IPS-20b (cell line): ENCODE measurements at regions not wholly inside any gene's neighbourhood (a gene's known extent, or its start where the extent isn't known, plus 50 kb on each side); places are given as distances from the start of the nearest gene placed in this dataset.
"Not testable (repeated sequence)": the region's sequence is repeated elsewhere in the genome, so short reads cannot be mapped to it uniquely, and the experiment has no call there.

ENCODE experiments used
- H3K27ac ChIP-seq: one replicate; pipeline ENCODE4 v1.5.1; 2013; ENCODE audit warnings: low read length
- H3K27me3 ChIP-seq: 2 replicates; pipeline ENCODE4 v1.6.1; 2013; ENCODE audit warnings: mild to moderate bottlenecking, low read length, inconsistent platforms; ENCODE audit not compliant: insufficient read depth
- H3K36me3 ChIP-seq: 2 replicates; pipeline ENCODE4 v1.6.1; 2013; ENCODE audit warnings: low read depth, mild to moderate bottlenecking, inconsistent platforms, low read length, moderate library complexity; ENCODE audit not compliant: insufficient read depth
- H3K4me1 ChIP-seq: 2 replicates; pipeline ENCODE4 v1.6.1; 2013; ENCODE audit warnings: mild to moderate bottlenecking, control low read depth, inconsistent platforms, low read length, moderate library complexity; ENCODE audit not compliant: insufficient read depth
- H3K4me3 ChIP-seq: 2 replicates; pipeline ENCODE4 v1.5.1; 2013; ENCODE audit warnings: mild to moderate bottlenecking, low read length, inconsistent platforms
- H3K9ac ChIP-seq: 2 replicates; pipeline ENCODE4 v1.6.1; 2013; ENCODE audit warnings: low read depth, mild to moderate bottlenecking, inconsistent platforms, low read length, moderate library complexity
- H3K9me3 ChIP-seq: 2 replicates; pipeline ENCODE4 v1.6.1; 2013; ENCODE audit warnings: mild to moderate bottlenecking, low read depth, low read length, inconsistent platforms; ENCODE audit not compliant: insufficient read depth

- H3K9ac ChIP-seq: no peak overlapping the region
- H3K4me3 ChIP-seq: no peak overlapping the region
- H3K27me3 ChIP-seq: no peaks in the 10 kb centered on the region
- H3K27ac ChIP-seq: no peak overlapping the region
- H3K4me1 ChIP-seq: no peaks in the 10 kb centered on the region
- no peaks in the 10 kb centered on the region for H3K36me3 ChIP-seq
- peaks cover 100% of the 10 kb centered on the region for H3K9me3 ChIP-seq
These were observed 580.1 kb downstream of the ALG10 start for GRCh38 chr12:34602213-34602940.

GRCh38 chr12:34603382-34604035, 581.2 kb downstream of the ALG10 start:
- Histone ChIP-seq H3K27ac (no peak overlapping the region), H3K4me3 (no peak overlapping the region), H3K27me3 (no peaks in the 10 kb centered on the region), H3K36me3 (no peaks in the 10 kb centered on the region), H3K9me3 (peaks cover 98% of the 10 kb centered on the region), H3K4me1 (no peaks in the 10 kb centered on the region), H3K9ac (no peak overlapping the region)

GRCh38 chr12:34604227-34604626, 581.9 kb downstream of the ALG10 start:
- Histone ChIP-seq H3K36me3 (no peaks in the 10 kb centered on the region), H3K4me3 (no peak overlapping the region), H3K9ac (no peak overlapping the region), H3K4me1 (no peaks in the 10 kb centered on the region), H3K9me3 (peaks cover 93% of the 10 kb centered on the region), H3K27ac (no peak overlapping the region), H3K27me3 (no peaks in the 10 kb centered on the region)

GRCh38 chr12:34604631-34605509, 582.6 kb downstream of the ALG10 start:
- no peak overlapping the region for H3K4me3 ChIP-seq
- H3K9ac ChIP-seq: no peak overlapping the region
- no peak overlapping the region for H3K27ac ChIP-seq
- no peaks in the 10 kb centered on the region for H3K27me3 ChIP-seq
- no peaks in the 10 kb centered on the region for H3K36me3 ChIP-seq
- H3K9me3 ChIP-seq: peaks cover 90% of the 10 kb centered on the region
- no peaks in the 10 kb centered on the region for H3K4me1 ChIP-seq

- no peaks in the 10 kb centered on the region for H3K27me3 ChIP-seq
- H3K9ac ChIP-seq: no peak overlapping the region
- no peak overlapping the region for H3K27ac ChIP-seq
- H3K4me3 ChIP-seq: no peak overlapping the region
- no peaks in the 10 kb centered on the region for H3K4me1 ChIP-seq
- H3K9me3 ChIP-seq: peaks cover 85% of the 10 kb centered on the region
- H3K36me3 ChIP-seq: no peaks in the 10 kb centered on the region
These were observed 583.2 kb downstream of the ALG10 start for GRCh38 chr12:34605510-34605887.

GRCh38 chr12:34605955-34606748, 583.9 kb downstream of the ALG10 start:
- no peak overlapping the region for H3K9ac ChIP-seq
- no peaks in the 10 kb centered on the region for H3K4me1 ChIP-seq
- no peaks in the 10 kb centered on the region for H3K36me3 ChIP-seq
- no peak overlapping the region for H3K4me3 ChIP-seq
- H3K27me3 ChIP-seq: no peaks in the 10 kb centered on the region
- no peak overlapping the region for H3K27ac ChIP-seq
- H3K9me3 ChIP-seq: peaks cover 81% of the 10 kb centered on the region

GRCh38 chr12:34606749-34607519, 584.6 kb downstream of the ALG10 start:
- Histone ChIP-seq H3K4me3 (no peak overlapping the region), H3K36me3 (no peaks in the 10 kb centered on the region), H3K9ac (no peak overlapping the region), H3K4me1 (no peaks in the 10 kb centered on the region), H3K27me3 (no peaks in the 10 kb centered on the region), H3K27ac (no peak overlapping the region), H3K9me3 (peaks cover 75% of the 10 kb centered on the region)

GRCh38 chr12:34607520-34608195, 585.4 kb downstream of the ALG10 start:
- Histone ChIP-seq H3K9ac (no peak overlapping the region), H3K27me3 (no peaks in the 10 kb centered on the region), H3K4me3 (no peak overlapping the region), H3K4me1 (no peaks in the 10 kb centered on the region), H3K36me3 (no peaks in the 10 kb centered on the region), H3K9me3 (peaks cover 75% of the 10 kb centered on the region), H3K27ac (no peak overlapping the region)

- H3K4me1 ChIP-seq, H3K27ac ChIP-seq, H3K27me3 ChIP-seq, H3K36me3 ChIP-seq, H3K9ac ChIP-seq, H3K4me3 ChIP-seq: not testable (repeated sequence)
- peaks cover 77% of the 10 kb centered on the region for H3K9me3 ChIP-seq
These were observed 591.7 kb downstream of the ALG10 start for GRCh38 chr12:34613988-34614387.

- no peak overlapping the region for H3K27ac ChIP-seq
- no peaks in the 10 kb centered on the region for H3K27me3 ChIP-seq
- no peaks in the 10 kb centered on the region for H3K4me1 ChIP-seq
- no peaks in the 10 kb centered on the region for H3K36me3 ChIP-seq
- H3K4me3 ChIP-seq: no peak overlapping the region
- H3K9me3 ChIP-seq: peaks cover 95% of the 10 kb centered on the region
- no peak overlapping the region for H3K9ac ChIP-seq
These were observed 602.8 kb downstream of the ALG10 start for GRCh38 chr12:34625116-34625515.
